Hematopoietic multipotent progenitor cell treated with erythropoietin and hydrocortisone succinate and interleukin-3 and kit ligand, for 8 days (in vitro differentiated cells): ENCODE measurements at regions not wholly inside any gene's neighbourhood (a gene's known extent, or its start where the extent isn't known, plus 50 kb on each side); places are given as distances from the start of the nearest gene placed in this dataset.
"Not testable (repeated sequence)": the region's sequence is repeated elsewhere in the genome, so short reads cannot be mapped to it uniquely, and the experiment has no call there.

Experiments used
- DNase-seq: peaks from one replicate; pipeline ENCODE4 v3.0.0-alpha.2; 2015

DNA sequence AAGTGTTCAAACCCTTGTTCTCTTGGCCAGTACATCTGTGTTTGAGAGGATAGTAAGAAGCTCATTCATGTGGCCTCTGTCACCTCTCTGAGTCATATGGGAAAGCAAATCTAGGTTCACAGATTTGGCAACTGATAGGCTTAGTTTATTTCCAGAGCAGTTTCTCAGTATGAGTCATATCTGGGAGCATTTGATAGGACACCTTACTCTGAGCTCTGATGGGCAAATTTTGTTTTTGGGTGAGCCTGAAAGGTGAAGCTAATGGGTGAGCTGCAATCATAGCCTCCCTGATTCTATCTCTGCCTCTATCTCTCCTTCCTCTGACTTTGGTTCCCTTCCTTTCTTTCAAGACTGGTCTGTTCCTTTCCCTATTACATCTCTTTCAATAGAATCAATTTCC is 134.4 kb downstream of the S1PR1 start:
- DNase-seq = no peak

DNA sequence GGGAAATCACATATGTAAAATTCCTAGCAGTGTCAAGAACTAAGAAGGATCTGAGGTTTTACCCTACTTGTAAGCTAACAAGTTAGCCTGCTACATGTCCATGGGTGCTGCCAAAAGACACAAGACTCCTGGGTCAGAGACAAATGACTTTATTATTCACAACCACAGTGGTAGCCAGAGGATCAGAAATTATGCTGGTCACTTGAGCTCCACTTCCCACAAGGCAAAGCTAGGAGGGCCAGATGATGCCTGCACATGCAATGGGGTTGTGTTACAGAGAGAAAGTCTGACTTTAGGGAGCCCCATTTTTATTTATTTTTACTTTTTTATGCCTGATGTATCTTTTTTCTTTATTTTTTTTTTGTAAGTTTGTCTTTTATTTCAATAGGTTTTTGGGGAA is 136.8 kb downstream of the S1PR1 start:
- DNase-seq = no peak

DNA sequence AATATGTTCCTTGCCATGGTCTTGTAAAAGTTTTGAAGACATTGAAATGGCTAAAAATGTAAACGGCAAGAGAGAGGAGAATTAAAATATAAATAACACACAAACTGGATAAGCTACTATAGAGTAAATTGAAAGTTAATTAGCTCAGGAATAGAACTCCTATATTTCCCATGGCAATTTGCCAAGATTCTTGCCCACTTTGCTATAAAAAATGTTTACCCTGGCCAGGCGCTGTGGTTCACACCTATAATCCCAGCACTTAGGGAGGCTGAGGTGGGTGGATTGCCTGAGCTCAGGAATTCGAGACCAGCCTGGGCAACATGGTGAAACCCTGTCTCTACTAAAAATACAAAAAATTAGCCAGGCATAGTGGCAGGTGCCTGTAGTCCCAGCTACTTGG is 138.6 kb downstream of the S1PR1 start:
- not testable (repeated sequence) for DNase-seq

GRCh38 chr1:101376121-101377083 is 139.6 kb downstream of the S1PR1 start:
- no peak for DNase-seq

- DNase-seq = no peak
These were observed 140.4 kb downstream of the S1PR1 start for GRCh38 chr1:101377084-101377835.

- no peak for DNase-seq
These were observed 142.2 kb downstream of the S1PR1 start for GRCh38 chr1:101379037-101379436.

DNA sequence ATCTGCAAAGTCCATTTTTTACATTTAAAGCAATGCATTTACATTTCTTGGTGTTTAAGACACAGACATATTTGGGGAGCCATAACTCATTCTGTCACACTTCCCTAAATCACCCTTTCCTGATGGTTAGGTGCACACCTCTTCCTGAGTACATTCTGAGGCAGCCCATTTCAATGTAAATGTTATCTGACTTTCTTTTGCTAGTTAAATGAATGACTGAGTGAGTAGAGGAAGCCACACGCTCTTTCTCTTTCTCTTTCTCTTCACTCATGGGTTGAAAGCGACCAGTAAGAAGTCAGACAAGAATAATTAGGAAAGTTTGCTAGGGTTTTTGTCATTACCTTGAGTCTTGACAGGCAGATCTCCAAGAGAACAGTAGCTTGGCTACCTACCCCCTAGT is 143.1 kb downstream of the S1PR1 start:
- DNase-seq = no peak

DNA sequence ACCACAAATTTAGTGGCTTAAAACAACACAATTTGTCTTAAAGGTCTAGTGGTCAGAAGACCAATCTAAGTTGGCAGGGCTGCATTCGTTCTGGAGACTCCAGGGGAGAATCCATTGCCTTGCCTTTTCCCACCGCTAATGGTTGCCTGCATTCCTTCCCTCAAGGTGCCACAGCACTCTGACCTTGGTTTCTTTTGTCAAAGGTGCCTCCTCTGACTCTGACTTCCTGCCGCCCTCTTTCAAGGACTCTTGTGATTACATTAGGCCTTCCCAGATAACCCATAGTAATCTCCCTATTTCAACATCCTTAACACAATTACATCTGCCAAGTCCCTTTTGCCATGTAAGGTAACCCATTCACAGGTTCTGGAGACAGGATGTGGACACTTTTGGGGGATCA is 145.3 kb downstream of the S1PR1 start:
- DNase-seq = no peak

GRCh38 chr1:101388904-101389546 is 152.2 kb downstream of the S1PR1 start:
- DNase-seq = peak; percentile 44

- DNase-seq = no peak
These were observed 152.7 kb downstream of the S1PR1 start for GRCh38 chr1:101389547-101389929.

DNA sequence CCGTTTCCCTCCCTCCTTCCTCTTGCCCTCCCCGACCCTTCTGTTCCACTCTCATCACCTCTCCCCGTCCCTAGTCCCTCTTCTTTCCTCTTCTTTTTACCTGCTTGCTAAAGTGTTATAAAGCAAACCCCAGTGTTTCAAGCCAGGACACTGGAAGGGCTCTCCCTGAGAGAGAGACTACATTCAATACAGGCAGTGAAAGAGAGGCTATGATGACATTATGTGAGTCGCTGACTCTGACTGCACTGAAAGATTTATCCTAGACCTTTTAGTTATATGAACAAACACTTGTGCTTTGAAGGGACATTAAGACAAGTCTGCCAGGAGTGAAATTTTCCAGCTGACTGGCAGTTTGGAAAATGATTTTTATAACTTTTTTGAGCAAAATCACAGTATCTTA is 155.7 kb downstream of the S1PR1 start:
- DNase-seq = no peak

DNA sequence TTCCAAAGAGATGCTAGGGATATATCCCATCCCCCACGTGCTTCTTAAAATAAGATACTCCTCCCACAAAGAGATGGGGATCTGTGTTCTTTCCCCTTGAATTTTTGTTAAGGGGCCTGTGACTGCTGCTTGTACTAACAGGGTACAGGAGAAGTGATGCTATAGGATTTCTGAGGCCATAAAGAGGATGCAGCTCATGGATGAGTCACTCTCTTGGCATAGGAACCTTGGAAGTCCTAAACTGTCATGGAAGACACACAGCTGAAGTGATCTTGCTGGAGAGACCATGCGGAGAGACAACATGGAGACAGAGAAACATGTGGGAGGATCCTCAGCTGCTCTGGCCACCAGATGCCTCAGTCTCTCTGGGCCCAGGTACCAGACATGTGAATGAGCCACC is 157.2 kb downstream of the S1PR1 start:
- no peak for DNase-seq

DNA sequence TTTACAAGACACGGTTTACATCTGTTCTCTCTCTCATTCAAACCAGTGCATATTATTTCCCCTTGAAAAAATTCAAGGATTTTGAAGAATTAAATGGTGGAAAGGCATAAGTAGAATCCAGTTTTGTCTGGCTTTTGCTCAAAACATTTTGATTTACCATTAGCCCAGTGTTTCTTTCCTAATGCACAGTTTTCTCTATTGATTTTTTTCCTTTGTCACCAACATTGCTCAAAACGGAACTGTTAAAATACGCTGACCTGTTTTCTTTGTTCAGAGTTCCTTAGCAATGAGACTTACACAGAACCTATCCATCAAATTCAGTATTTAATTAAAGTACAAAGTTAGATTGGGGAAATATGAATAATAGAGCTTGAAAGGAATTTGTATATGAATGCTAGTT is 162.4 kb downstream of the S1PR1 start:
- DNase-seq = no peak

GRCh38 chr1:101406271-101406670 is 169.5 kb downstream of the S1PR1 start:
- DNase-seq = no peak

- DNase-seq = no peak
These were observed 169.9 kb downstream of the S1PR1 start for GRCh38 chr1:101406681-101407080.

- peak; percentile 13 for DNase-seq
These were observed 170.8 kb downstream of the S1PR1 start for GRCh38 chr1:101407505-101408211.

DNA sequence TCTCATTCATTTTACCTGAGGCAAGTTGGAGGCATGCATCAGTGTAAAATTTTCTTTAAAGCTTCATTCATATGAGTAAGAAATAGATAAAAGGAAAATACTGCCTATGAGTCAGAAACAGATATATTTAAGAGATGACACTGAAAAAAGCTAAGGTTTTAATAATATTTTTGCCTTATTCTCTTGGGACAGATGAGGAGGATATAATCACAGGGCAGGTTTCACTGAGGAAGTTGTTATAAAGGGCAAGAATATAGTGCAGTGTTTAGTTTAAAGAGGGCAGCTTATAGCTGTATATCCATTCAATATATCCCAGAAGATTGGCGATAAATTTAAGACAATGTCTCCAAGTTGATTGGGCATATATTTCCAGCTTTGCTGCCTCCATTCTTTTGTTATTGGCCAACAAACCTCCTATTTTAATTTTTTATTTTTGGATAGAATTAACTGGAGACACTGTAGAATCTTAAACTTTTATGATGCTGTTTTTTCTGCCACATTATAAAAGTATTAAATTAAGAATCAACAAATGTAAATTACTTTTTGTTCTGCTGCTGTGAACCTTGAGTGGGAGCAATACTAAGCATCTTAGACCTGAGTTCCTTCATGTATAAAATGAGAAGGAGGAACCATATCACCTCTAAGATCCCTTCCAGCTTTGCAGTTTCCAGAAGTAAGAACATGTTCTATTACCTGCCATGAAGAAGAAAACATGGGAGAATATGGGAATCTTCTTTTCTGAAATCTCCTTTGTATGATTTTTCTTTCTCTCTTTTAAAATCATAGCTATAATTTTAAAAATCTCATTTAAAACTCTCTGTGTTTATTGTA is 171.6 kb downstream of the S1PR1 start:
- DNase-seq = no peak

- no peak for DNase-seq
These were observed 172.3 kb downstream of the S1PR1 start for GRCh38 chr1:101409102-101409501.

DNA sequence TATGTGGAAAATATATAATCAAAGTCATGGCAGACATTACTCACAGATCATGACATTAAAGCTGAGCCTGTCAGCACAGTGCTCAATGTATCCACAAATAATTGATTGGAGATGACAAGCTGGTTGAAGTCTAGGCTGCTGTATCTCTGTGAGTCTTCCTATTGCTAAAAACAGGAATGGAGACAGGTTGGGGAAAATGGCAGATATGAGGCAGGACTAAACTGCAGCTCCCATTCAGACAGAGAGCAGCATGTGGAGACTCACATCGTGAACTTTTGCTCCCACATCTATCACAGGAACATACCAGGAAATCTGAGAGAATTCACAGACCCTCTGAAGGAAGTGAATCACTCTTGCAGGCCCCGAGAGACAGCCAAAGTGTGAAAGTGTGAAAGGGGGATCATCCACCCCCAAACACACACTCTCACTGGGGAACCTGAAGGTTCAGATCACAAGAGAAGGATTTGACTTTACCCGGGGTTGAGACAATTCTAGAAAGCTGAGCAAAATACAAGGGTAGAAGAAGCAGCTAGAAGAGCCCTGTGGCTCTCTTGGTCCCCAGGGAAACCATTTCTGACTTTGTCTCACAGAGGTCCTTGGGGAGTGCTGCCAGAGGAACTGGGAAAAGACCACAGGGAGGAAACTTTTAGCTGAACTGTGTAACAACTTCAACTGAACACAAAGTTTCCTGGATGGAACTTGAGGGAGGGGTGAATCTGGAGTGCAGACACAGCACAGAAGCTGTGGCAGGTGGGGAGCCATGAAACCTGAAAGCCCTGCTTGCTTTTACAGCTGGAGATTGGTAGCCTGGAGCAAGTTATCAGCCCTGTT is 173.4 kb downstream of the S1PR1 start:
- DNase-seq = no peak

DNA sequence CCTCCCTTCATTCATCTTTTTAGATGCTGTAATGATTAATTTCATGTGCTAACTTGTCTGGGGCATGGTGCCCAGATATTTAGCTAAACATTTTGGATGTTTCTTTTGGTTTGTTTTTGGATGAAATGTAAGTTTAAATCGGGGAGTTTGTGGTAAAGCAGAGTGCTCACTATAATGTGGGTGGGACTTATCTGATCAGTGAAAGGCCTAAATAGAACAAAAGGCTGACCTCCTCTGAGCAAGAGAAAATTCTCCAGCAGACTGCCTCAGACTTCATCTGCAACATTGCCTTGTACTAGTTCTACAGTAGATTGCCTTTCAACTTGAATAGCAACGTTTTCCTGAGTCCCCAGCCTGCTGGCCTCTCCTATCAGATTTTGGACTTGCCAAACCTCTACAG is 183.6 kb downstream of the S1PR1 start:
- no peak for DNase-seq

- not testable (repeated sequence) for DNase-seq
These were observed 191.3 kb downstream of the S1PR1 start for GRCh38 chr1:101428083-101428482.
